Gastroesophageal sphincter (tissue), 3 donors: ENCODE measurements at regions not wholly inside any gene's neighbourhood (a gene's known extent, or its start where the extent isn't known, plus 50 kb on each side); places are given as distances from the start of the nearest gene placed in this dataset.

ENCODE experiments used
- CTCF ChIP-seq, 4 experiments: fragments of 200-600 bp in 2 of 4; fragments of 450-650 bp in 2 of 4; sonication (generic) in 1 of 4; IDR thresholded peaks; one replicate each; pipeline ENCODE4 v1.5.1; 2017 to 2019; ENCODE audit warnings: antibody characterized with exemption in 4 of 4, mild to moderate bottlenecking in 2 of 4, moderate library complexity in 2 of 4
- POLR2AphosphoS5 ChIP-seq: sonication (generic); formaldehyde crosslinking; IDR thresholded peaks from one replicate; pipeline ENCODE4 v1.6.1; 2017; ENCODE audit warnings: antibody characterized with exemption

DNA sequence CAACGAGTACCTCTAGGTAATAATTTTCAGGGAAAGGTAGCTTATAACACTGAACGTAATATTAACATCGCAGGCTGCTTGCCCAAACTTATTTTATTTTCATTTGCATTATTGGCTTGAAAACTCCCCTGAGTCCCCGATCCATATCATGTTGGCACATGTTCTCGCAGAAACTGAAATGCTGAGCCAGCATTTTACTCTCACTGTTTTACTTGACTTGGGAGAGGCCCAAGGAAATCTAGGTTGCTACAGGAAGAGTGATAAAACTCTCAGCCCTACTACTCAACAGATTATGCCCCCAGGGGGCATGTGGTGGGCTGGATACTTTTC lies 183.5 kb upstream of the HABP2 start:
- TF ChIP-seq POLR2AphosphoS5 (no peak), CTCF (IDR thresholded peaks at IDR 0.05) (no peak)
